ENCODE measurements at regions not wholly inside any gene's neighbourhood (a gene's known extent, or its start where the extent isn't known, plus 50 kb on each side); places are given as distances from the start of the nearest gene placed in this dataset.

DNA sequence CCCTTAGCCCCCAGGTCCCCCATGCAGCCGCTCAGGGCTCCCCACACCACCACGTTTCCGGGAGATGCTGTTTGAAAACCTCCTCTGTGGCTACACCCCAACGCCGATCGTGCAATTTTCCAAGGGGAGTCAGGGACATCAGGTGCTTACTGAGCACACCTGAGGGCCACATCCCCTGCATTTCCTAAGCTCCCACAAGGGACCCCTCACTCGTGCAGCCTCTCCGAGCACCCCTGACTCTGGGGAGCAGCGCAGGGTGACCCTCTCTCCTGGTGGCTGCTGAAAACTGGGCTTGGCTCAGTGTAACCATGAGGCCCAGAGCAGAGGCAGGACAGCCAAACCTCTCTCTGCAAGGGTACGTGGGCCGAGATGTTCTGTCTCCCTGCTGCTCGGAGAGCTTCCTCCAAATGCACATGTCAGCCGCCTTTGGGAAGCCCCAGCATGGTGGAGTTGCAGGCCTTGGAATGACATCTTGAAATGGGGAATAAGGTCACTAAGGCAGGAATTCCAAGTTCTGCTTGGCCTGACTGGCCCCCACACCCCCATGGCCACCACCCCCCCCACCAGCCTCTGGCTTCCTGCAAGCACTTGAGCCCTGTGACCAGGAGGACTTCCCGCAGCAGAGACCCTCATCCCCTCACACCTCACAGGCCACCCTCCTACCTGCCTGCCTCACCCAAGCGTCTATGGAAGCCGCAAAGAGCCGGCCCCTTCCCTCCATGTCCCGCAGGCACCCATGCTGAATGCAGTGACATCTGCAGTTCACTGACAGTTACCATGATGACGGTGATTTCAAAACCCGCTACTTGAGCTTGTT, 257.4 kb downstream of the BRD1 start:
- DNase-seq (ENCODE audit: low spot score), result no peak

DNA sequence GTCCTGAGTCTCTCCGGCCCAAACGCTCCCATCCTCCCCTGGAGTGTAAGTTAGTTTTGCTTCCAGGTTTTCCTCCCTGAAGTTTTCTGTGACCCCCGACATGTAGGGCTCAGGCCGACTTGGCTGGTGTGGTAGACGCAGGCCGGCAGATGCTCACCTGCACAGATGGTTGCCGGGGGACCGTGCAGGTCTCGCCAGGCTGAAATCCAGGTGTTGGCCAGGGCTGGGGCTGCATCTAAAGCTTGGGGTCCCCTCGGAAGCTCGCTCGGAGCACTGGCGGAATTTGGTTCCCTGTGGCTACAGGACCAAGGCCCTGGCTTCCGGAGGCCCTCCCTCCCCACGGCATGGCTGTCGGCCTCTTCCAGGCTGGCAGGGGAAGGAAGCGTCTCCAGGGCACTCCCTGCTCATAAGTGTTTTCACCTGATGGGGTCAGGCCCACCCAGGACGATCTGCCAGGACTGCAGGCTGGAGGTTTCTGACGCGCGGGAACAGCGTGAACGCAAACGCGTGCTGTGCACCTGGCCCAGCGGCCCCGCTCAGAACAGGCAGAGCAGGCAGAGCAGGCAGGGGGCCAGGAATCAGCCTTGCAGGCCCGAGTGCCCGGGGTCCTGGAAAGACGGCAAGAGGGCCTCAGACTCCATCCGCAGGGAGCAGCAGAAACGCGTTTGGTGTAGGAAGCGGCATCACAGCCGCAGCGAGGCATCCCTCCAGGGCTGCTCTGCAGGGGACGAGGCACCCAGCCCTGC, 258.2 kb downstream of the BRD1 start:
- DNase-seq (ENCODE audit: low spot score), result no peak

DNA sequence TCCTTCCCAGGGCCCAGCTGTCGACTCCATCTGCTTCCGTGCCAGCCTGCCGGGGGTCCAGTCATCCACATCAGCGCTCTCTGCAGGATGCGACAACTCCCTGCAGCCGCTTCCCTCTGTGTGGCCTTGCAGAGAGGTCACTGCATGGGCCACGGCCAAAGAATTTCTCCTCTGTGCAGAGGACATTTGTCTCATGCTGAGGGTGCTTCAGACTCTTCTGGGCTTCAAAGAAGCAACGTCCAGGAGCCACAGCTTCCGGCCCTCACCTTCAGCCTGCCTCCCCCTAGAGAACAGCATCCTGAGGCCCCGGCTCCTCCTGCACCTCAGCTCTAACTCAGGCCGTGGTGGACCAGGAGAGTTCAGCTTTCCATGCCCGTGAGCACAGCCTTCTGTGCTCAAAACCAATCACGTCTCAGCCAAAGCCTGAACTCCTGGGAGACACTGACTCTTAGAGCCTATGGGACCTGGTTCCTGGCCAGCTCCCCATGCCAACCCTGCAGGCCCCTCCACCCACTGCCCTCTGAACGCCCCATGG, 258.9 kb downstream of the BRD1 start:
- DNase-seq (ENCODE audit: low spot score), result no peak

DNA sequence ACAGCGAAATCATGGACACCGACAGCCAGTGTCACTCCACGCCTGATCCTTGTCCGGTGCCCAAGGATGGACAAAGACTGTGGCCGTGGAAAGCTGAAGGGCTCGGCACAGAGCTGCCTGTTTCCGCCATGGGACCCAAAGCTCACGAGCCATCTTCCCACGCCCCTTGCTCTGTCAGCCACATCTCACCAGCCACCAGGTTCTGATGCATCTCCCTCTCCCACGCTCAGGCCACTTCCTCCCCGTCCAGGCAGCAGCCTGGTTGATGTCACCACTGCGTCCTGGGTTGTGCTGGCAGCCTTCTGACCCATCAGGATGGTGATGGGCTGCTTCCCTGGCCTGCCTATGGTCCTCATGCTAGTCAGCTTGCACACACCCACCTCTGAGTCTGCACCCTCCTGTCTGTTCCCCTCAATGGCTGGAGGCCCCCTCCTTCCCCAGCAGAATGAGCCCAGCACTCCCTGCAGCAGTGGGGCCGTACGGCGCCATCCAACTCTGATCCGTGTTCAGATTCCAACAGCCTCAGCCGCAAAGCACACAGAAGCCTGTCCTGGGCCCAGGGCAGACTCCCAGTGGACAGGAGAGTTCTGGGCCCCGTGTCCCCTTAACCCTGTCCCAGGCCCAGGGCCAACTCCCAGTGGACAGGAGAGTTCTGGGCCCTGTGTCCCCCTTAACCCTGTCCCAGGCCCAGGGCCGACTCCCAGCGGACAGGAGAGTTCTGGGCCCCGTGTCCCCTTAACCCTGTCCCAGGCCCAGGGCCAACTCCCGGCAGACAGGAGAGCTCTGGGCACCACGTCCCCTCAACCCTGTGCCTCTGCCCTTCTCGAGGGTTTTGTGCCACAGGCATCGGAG, 259.5 kb downstream of the BRD1 start:
- no peak for DNase-seq (ENCODE audit: low spot score)

DNA sequence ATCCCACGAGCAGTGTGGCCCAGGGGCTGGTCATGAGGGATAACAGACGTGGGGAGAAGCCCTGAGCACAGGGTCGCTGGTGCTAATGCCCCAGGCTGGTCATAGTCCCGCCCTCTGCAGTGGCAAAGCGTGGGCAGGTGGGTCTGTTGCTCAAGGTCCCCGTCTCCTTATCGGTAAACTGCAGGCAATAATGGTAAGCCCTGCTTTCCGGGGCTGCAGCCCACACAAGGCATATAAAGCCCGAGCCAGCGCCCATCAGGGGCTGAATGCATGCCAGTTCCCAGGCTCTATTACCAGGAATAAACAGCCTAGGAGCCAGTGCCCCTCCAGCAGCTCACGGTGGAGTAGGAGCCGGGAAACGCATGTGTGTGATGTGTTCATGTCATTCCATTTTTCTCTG, 261.0 kb downstream of the BRD1 start:
- DNase-seq (ENCODE audit: low spot score), result no peak

DNA sequence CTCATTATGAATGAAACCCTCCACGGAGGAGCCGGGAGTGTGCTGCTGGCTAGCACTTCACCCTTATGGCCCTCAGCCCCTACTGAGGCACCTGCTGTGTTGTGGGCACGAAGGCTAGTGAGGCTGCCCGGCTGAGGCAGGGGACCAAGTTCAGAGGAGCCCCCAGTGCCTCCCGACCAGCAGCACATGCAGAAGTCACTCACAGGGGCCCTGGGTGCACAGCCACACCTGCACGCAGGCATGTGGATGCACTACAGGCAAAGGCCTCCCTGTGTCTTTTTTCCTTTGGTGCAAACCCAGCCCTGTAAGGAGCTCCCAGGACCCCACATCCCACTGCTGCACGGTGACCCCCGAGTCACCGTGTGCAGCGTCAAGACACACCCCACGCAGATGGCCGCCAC, 261.5 kb downstream of the BRD1 start:
- DNase-seq (ENCODE audit: low spot score), result no peak

DNA sequence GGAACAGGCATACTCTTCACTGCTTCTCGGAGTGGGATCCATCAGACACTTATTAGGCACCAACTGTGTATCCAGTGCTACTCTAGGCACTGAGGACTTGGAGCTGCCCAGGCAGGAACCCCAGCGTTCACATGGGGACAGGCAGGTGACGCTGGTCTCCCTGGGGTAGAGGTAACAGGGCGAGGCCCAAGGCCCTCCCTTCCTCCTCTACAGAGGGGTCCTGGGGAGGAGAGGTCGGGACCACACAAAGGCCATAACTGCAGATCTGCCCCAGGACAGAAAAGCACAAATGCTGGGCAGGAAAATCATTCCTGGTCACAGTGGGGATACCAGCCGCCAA, 262.2 kb downstream of the BRD1 start:
- no peak for DNase-seq (ENCODE audit: low spot score)

DNA sequence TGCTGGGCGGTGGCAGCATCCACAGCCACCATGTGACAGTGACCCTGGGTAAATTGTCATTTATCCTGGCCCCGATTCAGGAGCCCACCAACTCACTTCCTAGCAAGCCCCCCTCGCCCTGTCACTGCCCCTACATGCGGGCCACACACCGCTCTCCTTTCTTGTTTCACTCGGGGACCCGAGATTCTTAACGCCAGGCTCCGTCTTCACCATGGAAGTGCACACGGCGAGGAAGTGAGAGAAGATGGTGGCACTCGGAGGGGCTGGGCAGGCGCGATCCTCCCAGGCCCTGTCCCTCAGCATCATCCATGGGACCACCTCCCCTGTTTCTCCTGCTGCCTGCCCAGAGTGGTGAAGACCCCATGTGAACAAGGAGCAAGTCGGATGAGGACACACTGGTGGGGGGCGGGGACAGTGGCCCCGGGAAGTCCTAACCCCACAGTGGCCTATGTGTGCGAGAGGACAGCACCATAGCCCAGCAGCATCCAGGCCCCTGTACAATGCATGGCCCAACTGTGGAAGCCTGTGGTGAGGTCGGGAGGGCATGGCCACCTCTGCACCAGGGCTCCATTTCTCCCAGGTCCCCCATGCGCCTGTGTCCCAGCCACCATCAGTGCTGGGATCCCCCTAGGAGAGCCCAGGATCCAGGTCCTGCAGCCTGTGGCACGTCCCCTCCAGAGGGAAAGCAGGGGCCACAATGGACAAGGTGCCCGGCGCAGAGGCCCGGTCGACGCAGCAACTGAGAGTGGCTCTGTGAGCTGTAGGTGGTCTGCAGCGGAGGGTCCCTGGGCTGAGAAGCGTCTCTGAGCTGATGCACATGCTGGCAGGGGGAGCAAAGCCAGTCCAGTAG, 262.8 kb downstream of the BRD1 start:
- DNase-seq (ENCODE audit: low spot score), result no peak

DNA sequence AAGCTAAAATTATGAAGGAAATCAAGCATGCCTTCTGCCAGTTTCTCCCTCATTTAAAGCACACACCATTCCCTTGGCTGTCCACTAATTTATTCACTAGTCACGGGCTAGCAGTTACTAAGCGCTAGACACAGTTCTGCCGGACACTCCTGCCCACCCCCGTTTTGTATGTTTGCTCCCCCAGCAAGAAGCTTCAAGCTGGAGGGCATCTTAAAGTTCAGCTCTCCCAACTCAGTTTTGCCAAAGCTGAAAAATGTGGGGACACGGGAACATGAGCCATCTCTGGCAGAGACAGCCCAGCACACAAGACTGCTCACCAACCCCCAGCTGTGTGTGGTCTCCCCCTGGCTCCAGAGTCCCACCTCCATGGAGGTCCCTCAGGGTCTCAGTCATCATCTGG, 263.6 kb downstream of the BRD1 start:
- no peak for DNase-seq (ENCODE audit: low spot score)

DNA sequence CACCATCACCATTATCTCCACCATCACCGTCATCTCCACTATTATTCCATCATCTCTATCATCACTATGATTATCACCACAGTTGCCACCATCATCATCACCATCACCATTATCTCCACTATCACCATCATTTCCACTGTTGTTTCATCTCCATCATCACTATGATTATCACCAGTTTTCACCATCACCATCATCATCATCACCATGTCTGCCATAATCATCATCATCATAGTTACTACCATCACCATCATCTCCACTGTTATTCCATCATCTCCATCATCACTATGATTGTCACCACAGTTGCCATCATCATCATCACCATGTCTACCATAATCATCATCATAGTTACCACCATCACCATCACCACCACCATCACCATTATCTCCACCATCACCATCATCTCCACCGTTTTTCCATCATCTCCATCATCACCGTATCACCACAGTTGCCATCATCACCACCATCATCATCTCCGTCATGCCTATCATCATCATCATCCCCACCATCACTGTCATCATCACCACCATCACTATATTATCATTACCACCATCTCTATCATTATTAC, 264.9 kb downstream of the BRD1 start:
- DNase-seq (ENCODE audit: low spot score), result no peak

DNA sequence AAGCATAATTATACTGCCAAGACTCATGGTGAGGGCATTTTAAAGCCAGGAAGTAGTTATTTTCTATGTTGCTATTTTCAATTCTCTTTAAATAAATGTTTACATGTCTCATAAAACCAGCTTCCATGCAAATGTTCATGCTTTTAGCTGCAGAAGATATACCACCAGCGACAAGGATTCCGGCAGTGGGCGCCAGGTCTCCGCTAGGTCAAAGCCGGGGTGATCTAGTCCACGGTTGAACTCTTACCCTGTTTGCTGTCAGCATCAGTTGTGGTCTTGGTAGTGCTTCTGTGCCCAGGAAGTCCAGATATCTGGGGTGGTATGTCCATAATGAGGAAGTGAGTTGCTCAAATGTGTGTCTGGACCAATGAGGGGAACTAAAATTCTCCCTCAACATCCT, 265.7 kb downstream of the BRD1 start:
- DNase-seq (ENCODE audit: low spot score), result no peak

DNA sequence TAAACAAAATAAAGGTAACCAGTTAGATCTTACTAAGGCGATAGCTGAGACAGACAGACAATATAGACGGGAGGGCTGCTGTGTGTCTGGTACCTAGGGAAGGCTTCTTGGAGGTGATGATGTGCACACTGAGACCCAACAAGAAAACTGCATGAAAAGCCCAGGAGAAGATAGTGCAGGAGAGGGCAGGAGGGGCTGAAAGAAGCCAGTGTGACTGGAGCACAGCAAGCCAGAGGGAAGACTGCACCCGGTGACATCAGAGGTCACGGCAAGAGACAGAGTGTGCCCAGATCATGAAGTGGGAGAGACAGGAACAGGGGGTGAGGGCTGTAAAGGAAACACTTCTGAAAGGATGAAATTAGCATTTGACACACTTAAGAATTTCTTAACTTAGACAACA, 266.3 kb downstream of the BRD1 start:
- DNase-seq (ENCODE audit: low spot score), result no peak

DNA sequence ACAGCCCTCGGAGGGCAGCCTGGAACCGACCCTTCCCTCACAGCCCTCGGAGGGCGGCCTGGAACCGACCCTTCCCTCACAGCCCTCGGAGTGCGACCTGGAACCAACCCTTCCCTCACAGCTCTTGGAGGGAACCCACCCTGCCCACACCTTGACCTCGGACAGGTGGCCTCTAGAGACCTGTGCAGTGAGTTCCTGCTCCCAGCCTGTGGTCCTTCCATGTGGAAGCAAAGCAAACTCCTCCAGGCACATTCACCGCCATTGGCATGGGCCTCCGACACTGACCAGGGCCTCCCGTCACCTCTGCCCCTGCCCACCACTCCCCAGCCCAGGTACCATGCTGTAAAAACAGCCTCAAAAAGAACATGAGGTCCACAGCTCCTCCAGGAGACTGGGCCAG, 272.1 kb downstream of the BRD1 start:
- DNase-seq (ENCODE audit: low spot score), result no peak

DNA sequence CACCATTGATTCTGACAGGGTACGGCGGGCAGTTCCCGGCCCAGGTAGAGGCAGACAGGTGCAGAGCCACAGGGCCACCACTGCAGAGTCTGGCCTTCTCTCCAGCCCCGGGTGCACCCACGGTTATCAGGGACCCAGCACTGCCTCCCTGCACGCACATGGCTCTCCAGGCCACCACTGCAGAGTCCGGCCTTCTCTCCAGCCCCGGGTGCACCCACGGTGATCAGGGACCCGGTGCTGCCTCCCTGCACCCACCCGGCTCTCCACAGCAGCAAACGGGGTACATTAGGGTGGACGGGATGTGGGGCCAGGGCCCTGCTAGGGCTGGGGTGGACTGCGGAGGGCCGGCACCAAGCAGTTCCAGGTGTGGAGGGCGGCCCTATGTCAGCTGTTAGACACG, 272.9 kb downstream of the BRD1 start:
- no peak for DNase-seq (ENCODE audit: low spot score)

DNA sequence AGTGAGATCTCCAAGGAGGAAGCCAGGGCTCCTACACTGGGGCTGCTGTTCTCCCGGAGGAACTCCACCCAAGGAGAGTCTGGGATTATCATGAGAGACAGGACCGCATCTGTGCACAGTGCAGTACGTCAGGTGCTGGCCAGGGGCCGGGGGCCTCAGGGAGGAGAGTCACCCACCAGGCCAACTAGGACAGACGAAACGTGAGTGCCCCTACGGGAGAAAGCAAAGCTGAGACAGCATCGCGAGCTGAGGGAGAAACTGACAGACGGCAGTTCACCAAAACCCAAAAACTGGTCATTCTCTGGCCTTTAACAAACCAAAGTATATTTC, 273.4 kb downstream of the BRD1 start:
- DNase-seq (ENCODE audit: low spot score), result no peak

DNA sequence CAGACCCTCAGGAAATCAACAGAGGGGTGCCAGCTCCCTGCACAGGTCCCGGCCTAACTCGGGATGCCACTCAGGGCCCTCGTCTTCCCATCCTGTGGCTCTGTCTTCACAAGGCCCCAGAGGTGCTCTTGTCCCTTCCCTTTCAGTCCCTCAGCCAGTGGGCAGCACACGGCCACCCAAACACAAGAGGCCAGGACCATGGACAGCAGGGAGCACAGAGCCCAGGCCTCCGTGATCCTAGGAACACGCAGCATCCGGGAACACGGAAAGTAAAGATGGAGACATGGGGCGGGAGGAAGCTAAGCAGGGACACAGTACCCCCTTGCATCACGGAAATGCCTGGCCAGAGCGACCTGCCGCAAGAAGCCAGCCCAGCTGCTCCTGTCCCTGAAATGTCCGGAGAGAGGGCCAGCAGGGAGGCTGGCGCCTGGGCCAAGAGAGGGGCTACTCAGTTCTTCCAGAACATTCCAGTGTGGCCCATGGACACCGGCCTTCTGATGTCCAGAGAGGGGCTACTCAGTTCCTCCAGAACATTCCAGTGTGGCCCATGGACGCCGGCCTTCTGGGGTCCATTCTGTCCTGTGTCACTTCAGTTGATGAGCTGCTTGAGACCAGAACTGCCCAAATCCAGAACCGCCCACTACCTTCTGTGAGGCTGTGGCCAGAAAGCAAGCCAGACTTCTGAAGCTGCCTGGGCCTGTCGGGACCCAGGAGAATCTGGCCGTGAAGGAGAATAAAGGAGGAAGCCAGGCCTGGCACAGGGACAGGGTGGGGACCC, 274.0 kb downstream of the BRD1 start:
- DNase-seq (ENCODE audit: low spot score), result no peak

DNA sequence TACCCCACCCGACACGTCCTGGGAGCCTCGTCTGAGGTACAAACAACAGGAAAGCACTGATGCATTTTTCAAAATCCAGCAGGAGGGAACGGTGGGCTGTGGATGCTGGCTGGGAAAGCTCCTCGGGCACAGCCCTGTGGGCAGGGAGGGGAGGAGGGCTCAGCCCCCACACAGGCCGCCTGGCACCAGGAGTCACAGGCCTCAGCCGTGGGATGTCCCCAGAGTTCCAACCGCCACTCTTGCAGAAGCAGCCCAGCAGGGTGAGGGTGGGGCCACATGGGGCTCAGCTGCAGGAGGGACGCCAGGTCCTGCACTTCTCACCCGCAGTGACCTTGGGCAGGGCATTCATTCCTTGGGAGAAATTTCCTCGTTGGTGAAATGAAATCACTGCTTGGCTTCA, 274.6 kb downstream of the BRD1 start:
- no peak for DNase-seq (ENCODE audit: low spot score)

DNA sequence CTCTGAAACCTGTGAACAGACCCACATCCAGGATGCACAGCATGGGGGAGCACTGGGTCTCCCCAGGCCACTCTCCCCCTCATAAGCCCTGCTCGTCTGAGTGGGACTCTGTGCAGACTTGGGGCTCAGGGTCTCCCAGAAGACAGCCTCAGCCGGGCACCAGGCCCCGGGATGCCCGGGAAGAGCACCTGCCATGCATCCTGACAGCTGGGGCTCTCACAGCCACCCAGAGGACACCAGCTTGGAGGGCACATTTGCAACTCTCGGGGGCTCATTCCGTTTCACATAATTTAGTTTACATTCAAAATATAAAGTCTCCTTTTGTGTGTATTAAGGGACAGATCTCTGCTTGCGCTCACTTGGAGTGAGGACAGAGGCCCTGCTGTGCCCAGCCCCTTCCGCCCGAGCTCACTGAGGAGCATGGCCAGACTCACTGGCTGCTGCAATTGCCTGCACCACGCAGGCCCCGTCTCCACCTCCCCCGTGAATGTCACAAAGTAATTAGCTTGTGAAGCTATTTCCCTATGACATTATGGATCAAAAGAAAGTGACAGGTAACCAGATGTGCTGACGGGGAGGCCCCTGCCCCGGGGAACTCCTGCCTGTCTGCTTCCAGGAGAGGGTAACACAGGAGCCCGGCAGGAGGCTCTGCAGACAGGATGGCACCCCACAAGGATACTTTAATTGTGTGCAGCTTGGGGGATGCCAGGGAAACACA, 275.6 kb downstream of the BRD1 start:
- DNase-seq (ENCODE audit: low spot score), result no peak

DNA sequence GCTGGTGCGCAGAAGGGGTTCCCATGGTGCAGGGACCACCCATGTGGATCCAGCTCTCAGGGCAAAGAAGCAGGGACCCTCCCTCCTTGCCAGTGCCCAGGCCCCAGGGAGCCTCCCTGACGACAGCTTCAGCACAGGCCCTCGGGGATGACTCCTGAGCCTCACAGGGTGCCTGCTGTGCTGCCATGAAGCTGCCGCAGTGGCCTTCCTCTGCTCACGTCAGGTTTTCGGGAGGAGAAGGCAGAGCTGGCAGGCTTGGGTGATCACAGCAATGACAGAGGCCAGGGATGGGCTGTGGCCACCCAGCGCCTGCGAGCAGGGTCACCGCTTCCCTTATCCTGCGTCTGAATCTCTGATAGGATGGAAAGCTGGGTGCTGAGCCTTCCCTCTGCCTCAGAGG, 276.2 kb downstream of the BRD1 start:
- no peak for DNase-seq (ENCODE audit: low spot score)

All from HT-29 (cell line).